Tibial nerve (tissue), 4 donors: ENCODE measurements at regions not wholly inside any gene's neighbourhood (a gene's known extent, or its start where the extent isn't known, plus 50 kb on each side); places are given as distances from the start of the nearest gene placed in this dataset.
"Not testable (repeated sequence)": the region's sequence is repeated elsewhere in the genome, so short reads cannot be mapped to it uniquely, and the experiment has no call there.

Experiments
- EP300 ChIP-seq, 2 donors: sonication (generic); formaldehyde crosslinking; IDR thresholded peaks; one replicate each; pipeline ENCODE4 v1.6.1; 2017; ENCODE audit warnings: antibody characterized with exemption in 2 of 2, mild to moderate bottlenecking in 1 of 2
- TF ChIP-seq, protein P1 (sequence below), 5 experiments: fragments of 200-600 bp in 3 of 5; fragments of 450-650 bp in 2 of 5; sonication (generic) in 3 of 5; IDR thresholded peaks; one replicate each; pipeline ENCODE4 v1.5.1; 2016 to 2019; ENCODE audit warnings: antibody characterized with exemption in 5 of 5, mild to moderate bottlenecking in 3 of 5, moderate library complexity in 2 of 5

DNA sequence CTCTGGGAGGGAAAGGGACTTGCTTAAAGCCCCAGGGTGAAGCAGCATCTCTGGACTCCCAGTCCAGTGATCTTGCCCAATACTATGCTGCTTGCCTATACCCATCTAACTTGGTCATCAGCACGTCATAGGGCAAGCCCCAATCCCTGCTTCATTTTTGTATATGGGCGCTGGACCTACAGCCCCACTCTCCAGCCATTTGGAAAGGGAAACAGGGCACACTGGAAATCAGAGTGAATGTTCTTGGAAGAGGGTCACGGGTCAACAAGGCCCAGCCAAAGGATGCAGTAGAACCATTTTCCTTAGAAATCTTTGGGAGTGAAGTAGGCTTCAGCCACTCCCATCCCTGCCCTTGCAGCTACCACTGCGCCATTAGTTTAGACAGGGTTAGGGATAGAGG is 162.5 kb downstream of the GOLGA6L4 start:
- not testable (repeated sequence) for TF ChIP-seq EP300 (IDR thresholded peaks at IDR 0.05)
- TF ChIP-seq, protein P1, sequence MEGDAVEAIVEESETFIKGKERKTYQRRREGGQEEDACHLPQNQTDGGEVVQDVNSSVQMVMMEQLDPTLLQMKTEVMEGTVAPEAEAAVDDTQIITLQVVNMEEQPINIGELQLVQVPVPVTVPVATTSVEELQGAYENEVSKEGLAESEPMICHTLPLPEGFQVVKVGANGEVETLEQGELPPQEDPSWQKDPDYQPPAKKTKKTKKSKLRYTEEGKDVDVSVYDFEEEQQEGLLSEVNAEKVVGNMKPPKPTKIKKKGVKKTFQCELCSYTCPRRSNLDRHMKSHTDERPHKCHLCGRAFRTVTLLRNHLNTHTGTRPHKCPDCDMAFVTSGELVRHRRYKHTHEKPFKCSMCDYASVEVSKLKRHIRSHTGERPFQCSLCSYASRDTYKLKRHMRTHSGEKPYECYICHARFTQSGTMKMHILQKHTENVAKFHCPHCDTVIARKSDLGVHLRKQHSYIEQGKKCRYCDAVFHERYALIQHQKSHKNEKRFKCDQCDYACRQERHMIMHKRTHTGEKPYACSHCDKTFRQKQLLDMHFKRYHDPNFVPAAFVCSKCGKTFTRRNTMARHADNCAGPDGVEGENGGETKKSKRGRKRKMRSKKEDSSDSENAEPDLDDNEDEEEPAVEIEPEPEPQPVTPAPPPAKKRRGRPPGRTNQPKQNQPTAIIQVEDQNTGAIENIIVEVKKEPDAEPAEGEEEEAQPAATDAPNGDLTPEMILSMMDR (IDR thresholded peaks at IDR 0.05): not testable (repeated sequence)
